B cell (primary cell): ENCODE measurements at regions not wholly inside any gene's neighbourhood (a gene's known extent, or its start where the extent isn't known, plus 50 kb on each side); places are given as distances from the start of the nearest gene placed in this dataset.

Experiments used
- CTCF ChIP-seq: fragments of 200-600 bp; IDR thresholded peaks from one replicate; pipeline ENCODE4 v1.8.0; 2022; ENCODE audit warnings: antibody characterized with exemption, mild to moderate bottlenecking
- EZH2 ChIP-seq: IDR thresholded peaks from 2 replicates; pipeline ENCODE4 v1.6.1; 2012; ENCODE audit warnings: borderline replicate concordance, low read depth, mild to moderate bottlenecking, moderate library complexity, low read length; ENCODE audit not compliant: insufficient read depth, poor library complexity, severe bottlenecking

- TF ChIP-seq CTCF = no peak
- no peak for TF ChIP-seq EZH2
Measured at GRCh38 chr15:29470311-29470710, 200.7 kb upstream of the NSMCE3 start.
